MM.1S (cell line): ENCODE measurements at regions not wholly inside any gene's neighbourhood (a gene's known extent, or its start where the extent isn't known, plus 50 kb on each side); places are given as distances from the start of the nearest gene placed in this dataset.

Source experiments
- DNase-seq: peaks from one replicate; pipeline ENCODE4 v3.0.0-alpha.2; 2015
- H2AFZ ChIP-seq: fragments of 300-600 bp; sonication (generic); 2 replicates; pipeline ENCODE4 v1.6.0; 2016; ENCODE audit warnings: antibody characterized with exemption, low read length
- H3F3A ChIP-seq: fragments of 300-600 bp; sonication (generic); 2 replicates; pipeline ENCODE4 v1.6.1; 2016; ENCODE audit warnings: mild to moderate bottlenecking, antibody characterized with exemption, low read length, moderate library complexity, mixed read lengths; ENCODE audit not compliant: insufficient read depth
- H3K27ac ChIP-seq: fragments of 300-600 bp; sonication (generic); 2 replicates; pipeline ENCODE4 v1.5.1; 2016; ENCODE audit warnings: mild to moderate bottlenecking, low read length
- H3K27me3 ChIP-seq: fragments of 300-600 bp; sonication (generic); replicated peaks from 2 replicates; pipeline ENCODE4 v1.6.0; 2016; ENCODE audit warnings: low read length; ENCODE audit not compliant: insufficient read depth
- H3K36me3 ChIP-seq: fragments of 300-600 bp; sonication (generic); replicated peaks from 2 replicates; pipeline ENCODE4 v1.6.1; 2016; ENCODE audit warnings: mild to moderate bottlenecking, low read length, mixed read lengths; ENCODE audit not compliant: insufficient read depth
- H3K4me1 ChIP-seq: fragments of 300-600 bp; sonication (generic); 2 replicates; pipeline ENCODE4 v1.6.1; 2016; ENCODE audit warnings: low read length, mixed read lengths
- H3K4me2 ChIP-seq: fragments of 300-600 bp; sonication (generic); 2 replicates; pipeline ENCODE4 v1.6.0; 2016; ENCODE audit warnings: low read depth, low read length
- H3K4me3 ChIP-seq: fragments of 300-600 bp; sonication (generic); 2 replicates; pipeline ENCODE4 v1.5.1; 2016; ENCODE audit warnings: low read length, mixed read lengths
- H3K79me2 ChIP-seq: fragments of 300-600 bp; sonication (generic); 2 replicates; pipeline ENCODE4 v1.6.1; 2016; ENCODE audit warnings: mixed run types, low read length, mixed read lengths
- H3K9ac ChIP-seq: fragments of 300-600 bp; sonication (generic); 2 replicates; pipeline ENCODE4 v1.6.1; 2016; ENCODE audit warnings: low read length, mixed read lengths
- H3K9me2 ChIP-seq: fragments of 300-600 bp; sonication (generic); replicated peaks from 2 replicates; pipeline ENCODE4 v1.6.1; 2016; ENCODE audit warnings: mild to moderate bottlenecking, low read length, mixed read lengths; ENCODE audit not compliant: insufficient read depth
- H3K9me3 ChIP-seq: fragments of 300-600 bp; sonication (generic); replicated peaks from 2 replicates; pipeline ENCODE4 v1.6.1; 2016; ENCODE audit warnings: mild to moderate bottlenecking, low read length, mixed read lengths; ENCODE audit not compliant: insufficient read depth
- H4K20me1 ChIP-seq: fragments of 300-600 bp; sonication (generic); 2 replicates; pipeline ENCODE4 v1.6.1; 2016; ENCODE audit warnings: mild to moderate bottlenecking, low read length, moderate library complexity, mixed read lengths; ENCODE audit not compliant: insufficient read depth
- EZH2 ChIP-seq: fragments of 300-600 bp; sonication (generic); optimal IDR thresholded peaks from 2 replicates; pipeline ENCODE3; 2017; ENCODE audit warnings: low read depth, mild to moderate bottlenecking, antibody characterized with exemption, low read length, mixed read lengths
- EZH2phosphoT487 ChIP-seq: fragments of 300-600 bp; sonication (generic); IDR thresholded peaks from 2 replicates; pipeline ENCODE4 v1.6.1; 2018; ENCODE audit warnings: antibody characterized with exemption, low read length
- TF ChIP-seq, protein P1 (sequence below): fragments of 300-600 bp; sonication (generic); IDR thresholded peaks from 2 replicates; pipeline ENCODE4 v1.5.1; 2016; ENCODE audit warnings: antibody characterized with exemption, low read length, mixed read lengths

DNA sequence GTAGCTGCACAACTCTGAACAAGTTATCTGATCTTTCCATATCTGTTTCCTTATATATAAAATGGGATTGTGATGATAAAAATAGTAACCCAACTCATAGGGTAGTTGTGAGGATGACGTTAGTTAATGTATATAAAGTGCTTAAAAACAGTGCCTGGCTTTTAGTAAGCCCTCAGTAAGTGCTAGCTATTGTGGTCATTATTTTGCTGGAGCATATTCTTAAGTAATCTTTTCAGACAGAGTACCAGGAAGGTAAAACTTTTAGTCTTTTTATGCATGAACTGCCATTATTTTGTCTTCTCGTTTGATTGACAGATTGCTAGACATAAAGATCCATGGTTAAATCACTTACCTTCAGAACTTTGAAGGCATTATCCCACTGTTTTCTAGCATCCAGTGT lies 62.5 kb upstream of the SIM2 start:
- no peak for TF ChIP-seq EZH2phosphoT487
- TF ChIP-seq EZH2, result no peak
- TF ChIP-seq, protein P1, sequence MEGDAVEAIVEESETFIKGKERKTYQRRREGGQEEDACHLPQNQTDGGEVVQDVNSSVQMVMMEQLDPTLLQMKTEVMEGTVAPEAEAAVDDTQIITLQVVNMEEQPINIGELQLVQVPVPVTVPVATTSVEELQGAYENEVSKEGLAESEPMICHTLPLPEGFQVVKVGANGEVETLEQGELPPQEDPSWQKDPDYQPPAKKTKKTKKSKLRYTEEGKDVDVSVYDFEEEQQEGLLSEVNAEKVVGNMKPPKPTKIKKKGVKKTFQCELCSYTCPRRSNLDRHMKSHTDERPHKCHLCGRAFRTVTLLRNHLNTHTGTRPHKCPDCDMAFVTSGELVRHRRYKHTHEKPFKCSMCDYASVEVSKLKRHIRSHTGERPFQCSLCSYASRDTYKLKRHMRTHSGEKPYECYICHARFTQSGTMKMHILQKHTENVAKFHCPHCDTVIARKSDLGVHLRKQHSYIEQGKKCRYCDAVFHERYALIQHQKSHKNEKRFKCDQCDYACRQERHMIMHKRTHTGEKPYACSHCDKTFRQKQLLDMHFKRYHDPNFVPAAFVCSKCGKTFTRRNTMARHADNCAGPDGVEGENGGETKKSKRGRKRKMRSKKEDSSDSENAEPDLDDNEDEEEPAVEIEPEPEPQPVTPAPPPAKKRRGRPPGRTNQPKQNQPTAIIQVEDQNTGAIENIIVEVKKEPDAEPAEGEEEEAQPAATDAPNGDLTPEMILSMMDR, result no peak
- Histone ChIP-seq H3K9me3 (no peaks in the 10 kb centered on the region), H3K79me2 (no peaks in the 10 kb centered on the region), H3K4me3 (no peak overlapping the region), H2AFZ (no peak overlapping the region), H3K36me3 (no peaks in the 10 kb centered on the region), H4K20me1 (no peaks in the 10 kb centered on the region), H3K27me3 (no peaks in the 10 kb centered on the region), H3K9me2 (no peaks in the 10 kb centered on the region), H3F3A (no peaks in the 10 kb centered on the region), H3K4me2 (no peak overlapping the region), H3K9ac (no peak overlapping the region), H3K4me1 (no peaks in the 10 kb centered on the region), H3K27ac (no peak overlapping the region)
- no peak for DNase-seq

DNA sequence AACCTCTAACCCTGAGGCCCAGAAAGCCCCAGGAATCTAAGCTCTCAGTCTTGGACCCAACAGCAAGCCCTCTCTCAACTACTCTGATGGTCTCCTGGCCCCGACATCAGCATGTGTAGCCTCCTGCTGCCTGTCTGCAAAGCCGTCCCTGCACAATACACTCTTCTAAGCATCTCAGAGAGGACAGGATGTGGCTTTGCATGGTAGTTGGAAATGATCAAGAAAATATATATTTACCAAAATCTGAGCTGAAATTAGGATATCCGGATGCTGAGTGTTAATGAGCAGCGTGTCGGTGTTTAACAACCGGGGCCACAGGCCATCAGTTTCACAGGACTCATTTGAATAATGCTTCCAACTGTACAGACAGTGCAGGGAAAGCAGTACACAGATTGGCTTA lies 59.1 kb upstream of the SIM2 start:
- no peak for TF ChIP-seq EZH2phosphoT487
- no peak for TF ChIP-seq EZH2
- TF ChIP-seq, protein P1, result no peak
- DNase-seq, result no peak
- H3K9me2 ChIP-seq, result no peaks in the 10 kb centered on the region
- H3K9me3 ChIP-seq, result no peaks in the 10 kb centered on the region
- H3K4me2 ChIP-seq, result no peak overlapping the region
- H3K4me3 ChIP-seq, result no peak overlapping the region
- H3K9ac ChIP-seq, result no peak overlapping the region
- H2AFZ ChIP-seq, result no peak overlapping the region
- no peaks in the 10 kb centered on the region for H3K36me3 ChIP-seq
- H4K20me1 ChIP-seq, result no peaks in the 10 kb centered on the region
- H3K4me1 ChIP-seq, result no peaks in the 10 kb centered on the region
- no peaks in the 10 kb centered on the region for H3K27me3 ChIP-seq
- no peaks in the 10 kb centered on the region for H3K79me2 ChIP-seq
- H3K27ac ChIP-seq, result no peak overlapping the region
- H3F3A ChIP-seq, result no peaks in the 10 kb centered on the region

DNA sequence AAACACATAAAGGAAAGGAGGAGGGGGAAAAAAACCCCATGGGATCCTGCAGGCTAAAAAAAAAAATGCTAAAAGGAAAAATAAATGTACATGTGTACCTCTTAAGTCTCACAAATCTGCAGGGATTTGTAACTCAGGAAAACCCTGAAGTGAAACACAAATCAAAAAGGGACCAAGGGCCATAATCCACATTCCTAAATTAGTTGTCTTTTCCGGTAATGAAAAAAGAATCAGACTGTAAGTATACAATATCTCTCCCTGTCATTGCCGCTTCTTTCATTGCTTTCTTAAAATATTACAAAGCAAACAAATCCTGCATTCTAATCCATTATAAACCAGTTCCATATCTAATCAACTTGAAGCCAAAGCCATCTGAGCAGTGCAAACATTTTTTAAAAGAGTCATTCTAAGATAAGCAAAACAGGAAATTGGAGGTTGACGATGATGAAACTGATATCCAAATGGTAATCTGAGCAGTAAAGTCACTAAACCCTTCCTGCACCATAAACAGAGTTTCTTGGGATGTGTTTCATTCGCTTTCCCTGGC lies 58.7 kb upstream of the SIM2 start:
- DNase-seq, result no peak
- Histone ChIP-seq H3K27me3 (no peaks in the 10 kb centered on the region), H3K9me3 (no peaks in the 10 kb centered on the region), H3K4me3 (no peak overlapping the region), H3F3A (no peaks in the 10 kb centered on the region), H4K20me1 (no peaks in the 10 kb centered on the region), H3K4me2 (no peak overlapping the region), H3K9me2 (no peaks in the 10 kb centered on the region), H3K79me2 (no peaks in the 10 kb centered on the region), H3K27ac (no peak overlapping the region), H3K9ac (no peak overlapping the region), H2AFZ (no peak overlapping the region), H3K4me1 (no peaks in the 10 kb centered on the region), H3K36me3 (no peaks in the 10 kb centered on the region)
- TF ChIP-seq EZH2phosphoT487, result no peak
- no peak for TF ChIP-seq EZH2
- TF ChIP-seq, protein P1, result no peak
